GM18907 (cell line): ENCODE measurements at regions not wholly inside any gene's neighbourhood (a gene's known extent, or its start where the extent isn't known, plus 50 kb on each side); places are given as distances from the start of the nearest gene placed in this dataset.
A peak's percentile ranks its signal among the peaks of the same experiment; 100 is the strongest.

Source experiments
- ATAC-seq: cut with Tn5 transposase; IDR thresholded peaks from one replicate; pipeline ENCODE4 v1.9.1; 2021; ENCODE audit warnings: mild to moderate bottlenecking, moderate library complexity; ENCODE audit not compliant: unreplicated experiment

DNA sequence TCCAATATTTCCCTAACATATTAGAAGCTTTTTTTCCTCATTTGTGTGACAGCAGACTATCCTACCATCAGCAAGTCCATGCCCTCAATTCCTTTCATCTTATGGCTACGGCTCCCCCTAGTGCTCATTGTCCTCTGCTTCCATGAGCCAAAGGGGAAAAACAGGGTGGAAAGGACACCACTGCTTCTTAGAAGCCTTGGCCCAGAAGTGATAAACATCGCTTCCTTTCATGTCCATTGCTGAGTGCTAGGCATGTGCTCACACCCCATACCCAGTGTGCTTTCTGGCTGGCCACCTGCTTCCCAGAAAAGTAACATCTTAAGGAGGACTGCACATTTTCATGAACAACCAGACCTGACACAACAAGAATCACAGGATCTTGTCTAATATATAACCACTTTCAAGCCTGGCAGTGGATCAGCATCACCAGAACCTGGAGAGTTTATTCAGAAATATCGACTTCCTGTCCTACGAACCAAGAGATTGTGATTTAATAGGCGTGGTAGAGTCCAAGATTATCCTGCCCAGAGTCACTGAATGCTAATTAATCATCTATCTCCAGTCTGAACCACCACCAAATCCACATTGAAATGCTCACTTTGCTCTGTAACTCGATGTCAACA, 650.5 kb upstream of the SORCS1 start:
- peak; percentile 75 for ATAC-seq

- ATAC-seq = no peak
Measured at GRCh38 chr10:107813451-107814162, 649.1 kb upstream of the SORCS1 start.

GRCh38 chr10:107809889-107810288, 645.4 kb upstream of the SORCS1 start:
- ATAC-seq = no peak

- no peak for ATAC-seq
Measured at GRCh38 chr10:107807836-107808235, 643.3 kb upstream of the SORCS1 start.

DNA sequence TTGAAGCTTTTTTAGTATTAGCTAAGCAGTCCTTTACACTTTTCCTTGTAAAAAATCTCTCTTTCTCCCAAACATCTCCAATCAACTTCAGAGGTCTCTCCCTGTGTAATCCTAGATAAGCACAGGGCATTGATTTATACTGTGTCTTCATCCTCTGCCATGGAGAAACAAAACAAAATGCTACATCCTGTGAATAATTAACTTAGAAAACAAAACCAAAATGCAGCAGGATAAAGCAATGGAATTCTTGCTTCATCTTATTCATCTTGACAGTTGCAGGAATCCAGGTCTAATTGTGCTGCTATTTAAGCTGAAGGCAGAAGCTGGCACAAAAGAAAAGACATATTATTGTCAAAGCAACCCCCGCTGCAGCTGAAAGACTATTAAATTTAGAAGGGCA, 641.5 kb upstream of the SORCS1 start:
- no peak for ATAC-seq

DNA sequence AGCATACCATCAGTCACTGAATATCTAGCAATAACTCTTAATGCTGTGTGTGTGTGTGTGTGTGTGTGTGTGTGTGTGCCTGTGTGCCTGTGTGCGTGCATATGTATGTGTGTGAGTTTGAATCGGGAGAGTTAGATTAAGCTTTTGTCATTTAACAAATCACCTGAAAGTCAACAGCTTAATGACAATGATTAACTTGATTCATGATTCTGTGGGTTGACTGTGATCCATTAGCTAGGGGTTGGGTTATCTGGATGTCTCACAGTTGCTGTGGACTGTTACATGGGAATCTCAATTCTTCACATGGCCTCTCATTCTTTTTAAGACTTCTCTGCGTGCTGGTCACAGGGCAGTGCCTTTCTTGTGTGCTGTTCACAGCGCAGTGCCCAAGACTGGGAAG, 639.0 kb upstream of the SORCS1 start:
- ATAC-seq = no peak

DNA sequence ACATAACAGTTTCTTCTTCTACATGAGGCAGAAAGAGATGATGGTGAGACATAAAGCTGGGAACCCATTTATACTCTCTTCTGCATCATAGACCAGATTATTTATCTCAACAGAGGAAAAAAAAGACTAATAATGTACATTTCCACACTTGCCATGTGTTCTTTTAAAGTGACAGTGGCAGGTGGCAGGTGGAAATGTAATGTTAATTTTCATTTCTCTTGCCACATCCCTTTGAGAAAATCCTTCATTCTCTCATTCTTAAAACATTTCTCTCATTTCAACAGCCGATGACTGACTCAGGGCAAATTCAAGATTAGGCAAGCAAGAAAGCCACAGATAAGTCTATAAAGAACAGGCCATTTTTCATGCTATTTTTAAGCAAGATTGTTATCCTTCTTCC, 635.6 kb upstream of the SORCS1 start:
- no peak for ATAC-seq

DNA sequence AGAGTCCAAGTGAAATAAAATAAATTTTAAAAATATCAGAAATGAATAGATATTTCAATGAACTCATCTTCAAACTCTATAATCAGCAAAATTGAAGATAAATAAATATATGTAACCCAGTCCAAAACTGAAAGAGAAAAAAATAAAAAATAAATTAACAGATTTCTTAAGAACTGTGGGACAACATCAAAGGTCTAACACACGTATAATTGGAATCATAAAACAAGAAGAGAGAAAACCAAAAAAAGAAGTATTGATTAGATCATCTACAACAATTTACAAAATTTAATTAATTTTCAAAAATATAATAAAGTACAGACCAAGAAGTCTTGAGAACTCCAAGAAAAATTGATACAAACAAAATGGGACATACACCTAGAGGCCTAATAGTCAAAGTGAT, 625.8 kb upstream of the SORCS1 start:
- ATAC-seq = no peak

DNA sequence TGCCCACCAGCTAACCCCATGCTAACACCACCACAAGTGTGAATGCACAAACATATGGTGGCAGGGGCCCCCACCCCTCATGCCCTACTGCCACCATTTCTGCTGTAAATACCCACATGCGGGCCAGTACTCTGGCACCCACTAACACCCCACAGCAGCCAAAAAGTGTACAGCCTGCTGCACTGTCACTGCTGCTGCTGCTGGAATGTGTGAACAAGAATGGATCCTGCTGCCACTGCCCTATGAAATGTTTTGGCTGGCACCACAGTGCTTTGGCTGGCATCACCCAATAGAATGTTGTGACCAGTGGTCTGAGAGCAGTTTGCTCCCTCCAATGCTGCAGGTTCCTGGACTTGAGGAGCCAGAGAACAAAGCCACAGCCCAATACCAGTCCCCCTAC, 606.6 kb upstream of the SORCS1 start:
- ATAC-seq = no peak

DNA sequence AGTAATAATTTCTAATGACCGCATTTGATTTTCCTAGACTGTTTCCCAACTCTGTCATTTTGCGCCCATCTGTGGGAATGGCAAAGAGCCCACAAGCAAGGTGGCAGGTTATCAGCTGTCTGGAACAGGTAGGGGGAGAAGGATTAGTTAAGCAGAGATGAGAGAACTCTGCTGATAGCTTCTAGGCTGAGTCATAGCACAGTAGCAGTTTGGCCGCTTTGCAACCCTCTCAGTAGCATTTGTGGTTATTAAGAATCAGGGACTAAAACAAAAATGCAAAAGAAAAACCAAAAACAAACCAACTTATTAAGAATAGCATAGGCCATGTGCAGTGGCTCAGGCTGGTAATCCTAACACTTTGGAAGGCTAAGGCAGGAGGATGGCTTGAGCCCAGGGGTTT, 602.7 kb upstream of the SORCS1 start:
- ATAC-seq = no peak

DNA sequence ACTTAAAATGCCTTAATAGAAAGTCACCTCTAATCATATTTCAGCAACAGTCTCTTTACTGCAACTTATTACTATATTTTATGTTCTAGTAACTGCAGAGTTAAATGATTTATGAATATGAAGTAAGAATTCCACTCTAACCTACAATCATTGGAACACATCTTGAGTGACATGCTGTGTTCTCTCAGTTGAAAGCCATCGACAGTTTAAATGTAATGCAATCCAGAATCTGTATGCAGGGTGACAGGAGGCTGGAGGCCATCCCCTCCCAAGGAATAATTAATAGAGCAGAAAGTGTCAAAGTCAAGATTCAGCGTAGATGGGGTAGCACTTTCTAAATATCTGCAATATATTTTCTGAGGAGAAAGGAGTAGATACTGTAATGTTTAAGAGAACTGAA, 590.3 kb upstream of the SORCS1 start:
- ATAC-seq = no peak

DNA sequence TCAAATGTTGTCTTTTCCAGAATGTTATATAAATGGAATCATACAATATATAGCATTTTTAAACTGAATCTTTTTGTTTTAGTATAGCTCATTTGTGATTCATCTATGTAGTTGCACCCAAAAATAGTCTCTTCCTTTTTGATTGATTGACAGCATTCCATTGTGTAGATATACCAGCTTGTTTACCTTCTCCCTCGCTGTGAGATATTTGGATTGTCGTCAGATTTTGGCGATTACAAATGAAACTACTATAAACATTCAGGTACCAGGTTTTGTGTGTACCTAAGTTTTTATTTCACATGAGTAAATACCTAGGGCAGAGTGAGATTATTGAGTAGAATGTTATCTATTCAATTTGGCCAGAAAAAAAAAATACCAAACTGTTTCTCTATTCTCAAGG, 584.7 kb upstream of the SORCS1 start:
- no peak for ATAC-seq

DNA sequence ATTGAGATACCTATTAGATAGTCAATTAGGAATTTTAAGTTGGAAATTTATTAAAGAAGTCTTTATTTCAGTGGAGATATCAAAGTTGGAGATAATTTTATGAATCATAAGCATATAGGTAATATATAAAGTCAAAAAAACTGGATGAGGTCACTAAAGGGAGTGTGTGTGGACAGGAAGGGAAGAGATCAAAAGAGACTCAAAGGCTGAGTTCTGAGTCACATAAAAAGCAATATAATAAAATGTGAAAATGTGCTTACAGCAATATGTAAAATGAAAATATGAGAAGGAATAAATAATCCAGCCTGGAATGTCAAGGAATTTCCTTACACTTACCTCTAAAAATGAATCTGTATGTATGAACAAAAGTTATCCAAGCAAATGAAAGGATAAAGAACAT, 583.3 kb upstream of the SORCS1 start:
- ATAC-seq = no peak

- no peak for ATAC-seq
Measured at GRCh38 chr10:107741971-107742370, 577.5 kb upstream of the SORCS1 start.

GRCh38 chr10:107740962-107741690, 576.6 kb upstream of the SORCS1 start:
- ATAC-seq = no peak

- ATAC-seq = no peak
Measured at GRCh38 chr10:107739951-107740350, 575.4 kb upstream of the SORCS1 start.

- ATAC-seq = no peak
Measured at GRCh38 chr10:107733328-107734130, 569.0 kb upstream of the SORCS1 start.

GRCh38 chr10:107732045-107732444, 567.5 kb upstream of the SORCS1 start:
- ATAC-seq = no peak

GRCh38 chr10:107728807-107729206, 564.3 kb upstream of the SORCS1 start:
- peak; percentile 86 for ATAC-seq

DNA sequence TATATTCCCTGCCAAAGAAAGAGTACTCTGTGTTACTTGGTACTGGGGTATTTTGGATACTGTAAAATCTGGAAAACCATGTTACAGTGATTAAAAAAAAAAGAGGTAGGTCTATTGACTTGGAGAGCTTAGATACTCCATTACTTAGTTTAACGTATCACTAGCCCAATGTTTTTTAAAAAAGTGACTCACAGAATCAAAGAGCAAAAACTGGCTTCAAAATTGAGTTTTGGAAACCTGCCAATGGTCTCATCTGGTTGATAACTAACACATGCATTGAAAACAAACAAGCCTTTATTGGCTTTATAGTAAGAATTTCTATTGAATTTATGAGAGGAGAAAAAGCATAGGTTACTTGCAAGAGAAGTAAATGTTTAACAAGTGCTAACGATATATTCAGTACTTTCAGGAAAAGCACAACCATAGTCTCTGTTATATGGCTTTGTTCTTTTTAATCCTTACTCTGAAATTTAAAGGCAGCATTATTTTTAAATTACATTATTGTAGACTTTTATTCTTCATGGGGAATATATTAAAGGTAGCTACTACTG, 563.3 kb upstream of the SORCS1 start:
- ATAC-seq = no peak

GRCh38 chr10:107718864-107719263, 554.4 kb upstream of the SORCS1 start:
- ATAC-seq = no peak
